ENCODE measurements at regions not wholly inside any gene's neighbourhood (a gene's known extent, or its start where the extent isn't known, plus 50 kb on each side); places are given as distances from the start of the nearest gene placed in this dataset.
"Not testable (repeated sequence)": the region's sequence is repeated elsewhere in the genome, so short reads cannot be mapped to it uniquely, and the experiment has no call there.

DNA sequence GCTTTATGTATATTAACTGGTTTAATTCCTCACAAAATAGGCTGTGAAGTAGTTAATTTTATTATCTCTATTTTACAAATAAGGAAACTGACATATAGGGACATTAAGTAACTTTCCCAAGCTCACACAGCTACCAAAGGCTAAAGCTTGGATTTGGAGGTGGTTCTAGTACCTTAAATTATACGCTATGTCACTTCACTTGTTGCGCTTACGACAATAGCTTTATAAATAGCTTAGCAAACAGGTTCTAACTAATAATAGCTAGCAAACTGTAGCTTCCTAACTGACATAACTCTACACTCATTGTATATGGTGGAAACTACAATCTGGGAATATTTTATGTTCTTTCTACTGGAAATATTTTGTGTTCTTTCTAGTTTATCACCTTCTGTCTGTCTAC is 666.4 kb upstream of the CPEB2 start:
- no peak for DNase-seq

DNA sequence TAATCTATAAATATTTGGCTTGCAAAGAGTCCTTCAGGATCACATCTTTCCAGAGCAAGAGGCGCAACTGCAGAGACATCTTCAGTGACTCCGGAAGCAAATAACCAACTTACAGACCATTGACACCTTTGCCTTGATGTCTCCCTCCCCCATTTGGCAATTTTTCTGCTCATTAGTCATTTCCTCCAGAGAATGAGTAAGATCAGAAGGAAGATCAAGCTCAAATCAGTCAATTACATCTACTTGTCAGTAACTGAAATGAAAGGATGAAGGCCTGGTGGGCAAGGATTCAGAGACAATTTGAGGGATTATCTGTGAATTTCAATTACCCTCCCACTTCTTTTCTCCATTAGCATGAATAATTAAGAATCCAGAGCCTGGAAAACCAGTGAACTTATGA is 665.6 kb upstream of the CPEB2 start:
- DNase-seq: no peak

DNA sequence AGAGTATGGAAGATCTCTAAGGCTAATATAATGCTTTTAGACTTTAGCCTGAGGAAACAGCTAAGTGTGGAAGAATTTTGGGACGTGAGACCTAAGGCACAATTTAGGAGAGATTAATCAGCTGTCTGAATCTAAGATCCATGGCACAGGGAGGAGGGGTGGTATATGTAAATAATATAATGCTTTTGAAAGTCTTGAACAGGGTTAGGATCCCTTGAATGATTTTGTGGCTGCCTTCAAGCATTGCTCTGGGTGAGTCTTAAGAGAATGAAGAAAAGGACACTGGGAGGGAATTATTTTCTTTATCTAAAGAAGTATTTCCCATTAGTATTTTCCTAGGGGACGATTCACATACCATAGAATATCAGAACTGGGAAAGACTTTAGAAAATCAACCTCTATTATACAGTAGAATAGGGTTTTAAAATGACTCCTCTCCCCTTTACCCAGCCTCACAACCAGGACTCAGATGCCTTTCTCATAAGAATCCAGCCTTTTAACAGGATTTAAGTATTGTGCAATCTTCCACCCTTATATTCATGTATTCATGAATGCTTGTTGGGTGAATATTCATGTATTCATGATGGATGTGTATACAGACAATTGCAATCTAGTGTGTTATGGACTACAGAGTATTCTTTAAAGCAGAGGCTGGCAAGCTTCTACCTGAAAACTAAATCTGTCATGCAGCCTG is 664.2 kb upstream of the CPEB2 start:
- DNase-seq: no peak

DNA sequence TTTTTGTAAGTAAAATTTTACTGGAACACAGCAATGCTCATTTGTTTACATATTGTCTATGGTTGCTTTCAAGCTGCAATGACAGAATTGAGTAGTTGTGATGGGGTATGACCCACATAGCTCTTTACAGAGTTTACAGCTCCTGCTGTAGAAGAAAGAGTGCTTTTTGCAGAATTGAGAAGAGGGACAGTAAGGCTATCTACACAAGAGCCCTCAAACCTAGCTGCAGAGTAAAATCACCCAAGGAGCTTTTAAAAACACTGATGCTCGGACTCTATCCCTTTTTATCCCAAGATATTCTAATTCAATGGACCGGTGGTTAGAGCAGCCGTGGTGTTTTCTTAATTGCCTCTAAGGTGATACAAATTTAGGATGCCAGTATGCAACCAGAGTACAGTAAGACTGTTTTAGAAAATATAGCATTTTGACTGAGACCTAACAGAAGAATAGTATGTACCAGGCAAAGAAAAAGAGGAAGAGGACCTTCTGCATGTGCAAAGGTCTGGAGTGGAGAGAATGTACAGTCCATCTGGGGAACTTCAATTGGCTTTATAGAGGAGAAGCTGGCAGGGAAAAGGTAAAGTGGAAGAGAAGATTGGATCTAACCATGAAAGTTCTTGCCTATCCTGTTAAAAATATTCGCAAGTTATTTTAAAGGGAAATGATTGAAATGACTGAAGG is 663.6 kb upstream of the CPEB2 start:
- no peak for DNase-seq

DNA sequence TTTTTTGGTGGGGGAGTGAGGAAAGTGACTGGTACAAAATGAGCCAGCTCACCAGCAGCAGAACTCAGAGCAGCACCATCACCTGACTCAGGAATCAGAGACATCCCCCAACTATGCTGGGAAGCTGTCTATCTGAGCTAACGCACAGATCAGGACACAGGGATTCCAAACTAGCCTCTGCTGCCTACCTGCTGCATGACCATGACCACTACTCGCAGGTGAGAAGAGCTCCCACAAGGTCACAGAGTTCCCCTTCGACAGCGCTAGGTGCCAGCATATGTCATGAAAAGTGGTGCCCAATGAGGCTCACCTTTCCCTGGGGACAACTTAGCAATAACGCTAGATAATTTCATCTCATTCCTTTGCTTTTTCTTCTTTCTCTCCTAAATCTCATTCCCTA is 662.6 kb upstream of the CPEB2 start:
- DNase-seq: no peak

DNA sequence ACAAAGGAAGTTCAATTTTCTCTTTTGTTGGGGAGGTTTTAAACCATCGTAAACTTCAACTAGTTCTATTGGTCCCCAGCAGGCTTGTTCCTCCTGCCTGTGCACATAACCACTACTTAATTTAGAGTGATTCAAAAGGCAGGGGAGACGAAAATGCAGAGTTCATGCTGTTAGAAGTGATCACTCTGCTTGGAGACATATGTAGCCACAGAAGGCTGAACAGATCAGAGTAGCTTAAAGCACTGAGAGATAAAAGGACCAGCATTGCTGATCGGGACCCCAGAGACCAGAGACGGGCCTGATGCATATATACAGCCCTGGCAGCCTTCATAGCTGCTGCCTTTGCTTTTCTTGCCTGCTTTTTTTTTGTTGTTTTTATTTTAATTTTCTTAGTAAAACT is 662.0 kb upstream of the CPEB2 start:
- no peak for DNase-seq

DNA sequence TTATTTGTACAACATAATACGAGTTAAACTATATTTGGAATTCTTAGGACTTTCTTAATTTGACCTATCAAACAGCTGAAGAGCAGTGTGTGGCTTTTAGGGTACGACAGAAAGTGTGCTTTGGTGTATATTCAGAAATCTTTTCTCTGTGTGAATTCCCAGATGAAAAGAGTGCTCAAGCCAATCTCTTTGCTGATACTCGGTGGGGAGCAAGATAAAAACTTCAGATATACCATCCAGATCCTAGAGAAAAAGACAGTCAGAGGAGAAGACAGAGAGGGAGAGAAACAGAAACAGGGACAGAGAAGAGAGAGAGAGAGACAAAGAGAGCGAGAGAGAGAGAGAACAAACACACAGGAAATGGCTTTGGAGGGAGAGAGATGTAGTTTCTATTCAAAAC is 658.3 kb upstream of the CPEB2 start:
- DNase-seq: no peak

DNA sequence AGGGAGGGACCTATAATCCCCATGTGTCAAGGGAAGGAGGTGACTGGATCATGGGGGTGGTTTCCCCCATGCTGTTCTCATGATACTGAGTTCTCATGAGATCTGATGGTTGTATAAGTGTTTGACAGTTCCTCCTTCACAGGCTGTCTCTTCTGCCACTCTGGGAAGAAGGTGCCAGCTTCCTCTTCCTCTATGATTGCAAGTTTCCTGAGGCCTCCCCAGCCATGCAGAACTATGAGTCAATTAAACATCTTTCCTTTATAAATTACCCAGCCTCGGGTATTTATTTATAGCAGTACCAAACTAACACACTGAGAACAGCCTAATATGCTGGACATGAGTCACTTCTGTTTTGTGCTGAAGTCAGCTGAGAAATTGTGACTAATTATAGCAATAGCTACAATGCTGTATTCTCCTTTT is 656.9 kb upstream of the CPEB2 start:
- DNase-seq: peak; percentile 1

DNA sequence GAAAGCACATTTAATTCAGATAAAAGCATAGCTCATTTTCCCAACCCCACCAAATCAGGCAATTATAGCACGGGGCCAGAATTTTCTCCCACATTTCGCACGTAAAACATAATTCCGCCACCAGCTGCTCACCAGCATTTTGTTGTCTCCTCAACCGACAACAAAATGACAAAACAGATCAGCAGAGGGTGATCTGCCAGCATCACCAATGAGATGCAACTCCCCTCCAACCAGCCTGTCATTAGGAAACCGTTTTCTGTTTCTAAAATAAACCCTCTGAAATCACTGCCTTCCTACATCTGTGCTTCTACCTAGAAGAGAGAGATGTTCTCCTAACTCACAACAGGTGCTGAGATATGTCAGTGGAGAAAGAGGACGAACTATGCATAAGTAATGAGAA is 654.8 kb upstream of the CPEB2 start:
- no peak for DNase-seq

DNA sequence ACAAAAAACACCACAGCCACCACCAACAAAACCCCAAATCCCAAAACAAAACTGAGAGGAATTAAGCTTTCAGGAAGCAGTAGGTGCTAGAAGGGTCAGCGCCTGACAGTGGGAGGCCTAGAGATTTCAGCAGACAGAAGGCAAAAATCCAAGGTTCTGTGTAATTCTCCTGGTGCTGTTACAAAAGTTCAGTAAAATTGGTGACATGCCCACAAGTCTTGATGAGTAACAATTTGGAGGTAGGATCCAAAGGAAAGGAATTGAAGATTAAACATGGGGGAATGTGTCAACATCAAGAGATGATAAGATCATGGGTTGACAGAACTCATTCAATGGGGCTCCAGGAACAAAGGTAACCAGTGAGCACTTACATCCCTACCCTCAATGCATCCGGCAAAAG is 653.8 kb upstream of the CPEB2 start:
- no peak for DNase-seq

DNA sequence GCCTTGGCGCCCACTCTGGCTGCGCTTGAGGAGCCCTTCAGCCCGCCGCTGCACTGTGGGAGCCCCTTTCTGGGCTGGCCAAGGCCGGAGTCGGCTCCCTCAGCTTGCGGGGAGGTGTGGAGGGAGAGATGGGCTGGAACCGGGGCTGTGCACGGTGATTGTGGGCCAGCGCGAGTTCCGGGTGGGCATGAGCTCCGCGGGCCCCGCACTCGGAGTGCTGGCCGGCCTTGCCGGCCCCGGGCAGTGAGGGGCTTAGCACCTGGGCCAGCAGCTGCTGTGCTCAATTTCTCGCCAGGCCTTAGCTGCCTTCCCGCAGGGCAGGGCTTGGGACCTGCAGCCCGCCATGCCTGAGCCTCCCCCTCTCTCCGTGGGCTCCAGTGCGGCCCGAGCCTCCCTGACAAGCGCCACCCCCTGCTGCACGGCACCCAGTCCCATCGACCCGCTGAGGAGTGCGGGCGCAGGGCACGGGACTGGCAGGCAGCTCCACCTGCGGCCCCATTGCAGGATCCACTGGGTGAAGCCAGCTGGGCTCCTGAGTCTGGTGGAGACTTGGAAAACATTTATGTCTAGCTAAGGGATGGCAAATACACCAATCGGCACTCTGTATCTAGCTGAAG is 643.6 kb upstream of the CPEB2 start:
- DNase-seq: not testable (repeated sequence)

DNA sequence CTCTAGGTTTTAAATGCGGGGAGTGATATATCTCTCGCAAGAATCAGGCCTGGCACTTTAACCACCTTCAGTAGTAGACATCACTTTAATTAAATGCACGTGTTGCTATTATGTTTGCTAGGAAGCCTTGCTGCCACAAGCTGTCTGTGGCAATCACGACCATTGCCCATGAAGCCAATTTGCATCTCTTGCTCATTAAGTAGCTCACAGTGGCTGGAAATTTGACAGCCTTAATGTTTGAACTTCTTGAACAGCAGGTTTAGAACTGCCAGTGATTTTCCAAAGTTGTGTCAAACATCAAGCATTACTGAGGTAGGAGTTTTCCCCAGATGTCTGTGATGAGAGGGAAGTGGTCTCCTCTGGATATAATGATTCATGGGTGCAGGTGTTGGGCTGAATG is 642.3 kb upstream of the CPEB2 start:
- DNase-seq: no peak

DNA sequence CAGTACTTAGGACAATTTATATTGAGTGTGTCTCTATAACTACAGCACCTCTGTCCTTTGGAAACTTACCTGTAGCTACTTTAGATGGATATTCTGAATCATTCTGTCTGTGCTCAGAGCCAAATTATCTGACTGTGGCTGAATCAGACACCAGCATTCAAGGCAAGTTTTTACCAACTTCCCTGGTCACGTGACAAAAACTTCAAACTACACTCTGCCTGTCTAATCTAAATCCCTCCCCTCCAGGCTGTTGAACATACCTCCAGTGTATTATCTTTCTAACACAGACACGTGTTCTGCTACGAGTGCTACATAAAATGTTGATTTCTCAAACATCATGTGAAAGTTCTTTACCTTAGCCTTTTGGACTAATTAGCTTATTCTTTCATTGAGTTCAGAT is 641.2 kb upstream of the CPEB2 start:
- DNase-seq: no peak

DNA sequence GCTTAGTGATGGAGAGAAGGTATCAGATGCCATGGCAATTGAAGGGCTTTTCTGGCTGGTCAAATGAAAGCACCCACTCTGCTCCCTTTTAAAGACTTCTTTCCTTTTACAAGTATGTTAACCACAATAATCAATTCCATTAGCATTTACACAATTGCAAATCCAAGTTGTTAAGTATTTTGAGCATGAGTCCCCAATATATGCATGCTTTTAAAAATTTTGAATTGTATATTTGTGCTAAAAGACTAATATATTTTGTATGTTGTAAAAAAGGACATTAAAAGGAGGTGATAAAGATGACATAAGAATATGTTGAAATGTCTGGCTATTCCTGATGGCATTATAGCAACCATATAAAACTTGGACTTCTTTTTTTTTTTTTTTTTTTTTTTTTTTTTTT is 639.9 kb upstream of the CPEB2 start:
- DNase-seq: no peak

DNA sequence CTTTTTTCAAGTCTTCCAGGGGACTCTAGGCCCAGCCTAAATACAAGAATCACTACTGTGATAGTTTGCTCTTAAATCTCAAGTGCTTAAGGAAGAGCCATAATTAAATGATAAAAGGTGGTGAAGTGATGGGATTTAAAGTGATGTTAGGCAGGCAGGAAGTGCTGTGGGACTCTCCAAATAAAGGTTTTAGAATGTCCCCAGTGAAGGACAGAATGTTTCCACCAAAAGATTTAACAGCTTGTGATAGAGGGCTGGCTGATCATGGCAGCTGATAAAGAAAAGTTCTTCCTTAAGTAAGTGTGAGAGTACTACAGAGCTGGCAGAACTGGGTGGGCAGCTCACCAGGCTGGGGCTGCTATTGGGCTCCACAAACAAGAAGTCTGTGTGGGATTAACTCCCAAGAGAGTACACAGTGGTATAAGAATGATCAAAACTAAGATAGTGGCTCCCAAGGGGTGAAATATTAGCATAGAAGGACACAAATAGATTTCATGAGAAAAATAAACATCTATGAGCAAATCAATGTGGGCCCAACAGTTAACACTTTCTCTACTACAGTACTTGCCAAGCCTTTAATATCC is 637.2 kb upstream of the CPEB2 start:
- DNase-seq: no peak

DNA sequence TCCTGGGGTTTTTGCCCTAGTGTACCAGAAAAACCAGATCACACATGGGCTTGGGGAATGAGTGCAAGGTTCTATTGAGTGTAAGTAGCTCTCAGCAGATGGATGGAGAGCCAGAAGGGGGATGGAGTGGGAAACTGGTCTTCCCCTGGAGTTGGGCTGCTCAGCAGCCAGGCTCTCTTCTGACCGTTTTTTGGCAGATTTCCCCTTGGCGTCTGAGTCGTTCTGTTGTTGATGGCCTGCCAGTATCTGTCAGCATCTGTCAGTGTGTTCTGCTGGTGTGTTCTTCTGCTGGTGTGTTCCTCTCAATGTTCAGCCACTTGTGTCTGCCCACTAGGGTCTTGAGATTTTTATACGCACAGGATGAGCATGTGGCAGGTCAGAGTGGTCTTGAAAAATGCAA is 633.9 kb upstream of the CPEB2 start:
- no peak for DNase-seq

DNA sequence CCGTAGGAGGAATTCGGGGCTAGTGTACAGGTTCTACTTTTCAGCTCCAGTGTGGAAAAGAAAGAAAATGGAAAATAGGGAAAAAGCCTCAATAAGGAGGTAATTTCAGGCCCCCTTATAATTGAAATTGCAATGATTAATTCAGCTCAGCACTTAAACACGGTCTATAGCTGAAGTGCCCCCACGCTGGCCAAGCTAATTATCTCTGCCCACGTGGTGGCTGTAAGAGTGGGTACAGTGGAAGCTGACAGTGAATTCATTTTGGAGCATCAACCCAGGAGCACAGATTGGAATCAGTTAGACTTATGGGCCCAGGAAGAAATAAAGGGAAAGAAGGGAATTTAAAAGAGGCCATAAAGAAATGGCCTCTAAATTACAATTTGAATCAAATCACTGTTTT is 631.1 kb upstream of the CPEB2 start:
- no peak for DNase-seq

DNA sequence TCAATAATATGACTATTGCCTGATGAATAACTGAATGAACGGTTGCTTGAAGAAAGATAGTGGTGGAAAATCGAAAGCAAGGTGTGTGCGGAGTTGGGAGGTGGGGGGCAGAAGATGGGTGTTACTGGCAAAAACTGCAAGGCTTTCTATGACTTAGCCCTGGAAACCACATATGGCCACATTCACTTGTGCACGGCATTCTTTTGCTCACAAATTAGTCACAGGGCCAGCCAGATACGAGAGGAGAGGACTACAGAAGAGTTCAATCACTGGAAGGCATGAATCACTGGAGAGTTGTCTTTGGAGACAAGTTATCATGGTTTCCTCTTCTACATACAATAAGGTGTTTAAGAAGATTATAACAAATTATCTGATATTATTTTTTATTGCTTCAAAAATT is 626.5 kb upstream of the CPEB2 start:
- DNase-seq: no peak

DNA sequence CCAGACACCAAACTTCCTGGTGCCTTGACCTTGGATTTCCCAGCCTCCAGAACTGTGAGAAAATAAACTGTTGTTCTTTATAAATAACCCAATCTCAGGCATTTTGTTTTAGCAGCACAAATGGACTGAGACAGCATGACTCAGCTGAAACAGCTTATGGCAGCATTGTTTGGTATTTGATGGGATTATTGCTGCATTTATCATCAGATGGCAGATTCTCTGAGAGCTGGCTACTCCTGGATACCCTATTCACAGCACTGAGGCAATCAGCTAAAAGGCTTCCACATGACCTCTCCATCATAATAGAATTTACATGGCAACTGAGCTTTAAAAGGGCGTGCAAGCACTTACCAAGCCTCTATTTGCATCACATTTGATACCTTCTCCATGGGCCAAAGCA is 623.1 kb upstream of the CPEB2 start:
- DNase-seq: no peak

DNA sequence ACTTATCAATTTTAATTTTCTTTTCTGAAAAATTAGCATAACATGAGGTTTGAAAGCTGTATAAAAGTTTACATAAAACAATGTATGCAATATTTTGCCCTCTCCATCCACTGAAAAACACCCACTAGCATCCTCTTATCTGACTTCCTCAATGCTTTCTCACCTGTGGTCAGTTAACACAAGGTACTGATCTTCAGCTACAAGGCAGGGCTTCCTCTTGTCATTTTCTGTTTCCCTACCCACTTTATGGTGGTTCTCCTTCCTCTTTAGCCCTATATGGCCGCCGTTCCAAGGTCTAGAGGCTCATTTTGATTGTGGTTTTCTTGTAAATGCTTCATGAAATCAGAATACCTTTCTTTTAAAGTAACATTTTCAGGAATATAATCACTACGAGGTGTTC is 618.6 kb upstream of the CPEB2 start:
- no peak for DNase-seq

DNA sequence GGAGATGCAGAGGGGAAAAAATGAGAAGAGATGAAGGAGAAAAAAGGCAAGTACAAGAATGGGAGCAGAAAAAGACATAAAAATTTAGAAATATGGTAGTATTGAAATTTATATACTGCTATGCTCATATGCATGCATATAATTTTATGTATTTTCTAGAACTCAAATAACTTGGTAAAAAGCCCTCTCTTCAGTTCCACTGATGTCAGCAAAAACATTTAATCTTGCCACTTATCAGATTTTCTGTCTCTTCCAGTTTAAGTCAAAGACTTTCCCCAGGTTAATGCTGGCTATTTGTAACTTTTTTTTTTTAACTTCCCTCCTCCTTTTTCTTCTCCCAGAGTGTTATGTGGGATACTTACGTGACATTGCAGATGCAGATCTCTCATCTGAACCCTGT is 617.5 kb upstream of the CPEB2 start:
- no peak for DNase-seq

DNA sequence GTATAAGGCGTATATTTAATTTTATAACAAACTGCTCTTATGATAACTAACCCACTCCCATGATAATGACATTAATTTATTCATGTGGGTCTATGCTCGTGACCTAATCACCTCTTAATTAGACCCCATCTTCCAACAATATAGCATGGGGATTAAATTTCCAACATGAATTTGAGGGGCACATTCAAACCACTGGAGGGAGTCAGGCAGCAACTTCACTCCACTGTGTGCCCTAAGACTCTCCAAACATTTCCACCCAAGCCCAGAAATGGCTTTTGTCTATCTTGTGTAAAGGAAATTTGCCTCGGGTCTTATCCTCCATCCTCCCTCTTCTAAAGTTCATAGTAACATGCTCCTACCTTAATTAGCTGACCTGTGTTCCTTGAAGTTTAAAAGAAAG is 616.1 kb upstream of the CPEB2 start:
- DNase-seq: no peak

DNA sequence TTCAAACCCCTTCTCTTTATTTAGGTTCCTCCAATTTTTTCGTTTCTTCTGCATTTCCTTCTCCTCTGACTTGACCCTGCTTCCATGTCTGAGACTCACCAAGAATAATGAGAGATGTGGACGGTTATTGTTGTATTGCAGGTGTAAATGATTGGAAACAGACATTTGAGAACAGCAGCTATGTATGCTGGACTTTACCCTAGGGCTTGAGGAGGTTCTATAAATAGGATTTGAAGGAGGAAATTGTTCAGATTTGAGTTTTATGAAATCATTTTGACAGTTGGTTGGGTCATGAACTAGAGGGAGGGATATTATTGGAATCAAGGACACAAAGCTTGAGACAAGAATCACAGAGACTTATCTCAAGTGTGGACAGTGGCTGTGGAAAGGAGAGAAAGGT is 614.6 kb upstream of the CPEB2 start:
- no peak for DNase-seq

DNA sequence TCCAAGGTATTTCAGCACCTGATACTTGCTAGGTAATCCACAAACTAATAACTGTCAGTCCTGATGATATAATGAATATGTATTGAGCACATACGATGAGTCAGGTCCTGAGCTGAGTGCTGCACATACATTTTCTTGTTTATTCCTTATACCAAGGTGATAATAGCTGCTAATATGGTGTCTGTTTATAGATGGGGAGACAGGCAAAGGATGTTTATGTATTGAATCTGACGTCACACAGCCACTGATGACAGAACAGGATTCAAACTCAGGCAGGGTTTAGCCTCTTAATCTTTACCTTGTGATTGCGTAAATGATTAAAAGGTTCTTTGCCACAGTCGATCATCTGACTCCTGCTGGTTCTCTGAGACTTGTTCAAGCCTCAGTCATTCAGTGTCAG is 609.9 kb upstream of the CPEB2 start:
- no peak for DNase-seq

Data from CD4-positive, alpha-beta T cell treated with Interleukin-4 for 4 hours (primary cell).